Chondrocyte (in vitro differentiated cells): ENCODE measurements at regions not wholly inside any gene's neighbourhood (a gene's known extent, or its start where the extent isn't known, plus 50 kb on each side); places are given as distances from the start of the nearest gene placed in this dataset.

Source experiments
- DNase-seq: peaks from one replicate; pipeline ENCODE4 v3.0.0; 2021; ENCODE audit warnings: mixed read lengths, low spot score
- H3K27ac Mint-ChIP-seq: one replicate; pipeline ENCODE4 v1.8.0; 2021; ENCODE audit warnings: mild to moderate bottlenecking, moderate library complexity, mixed read lengths; ENCODE audit not compliant: unreplicated experiment
- H3K27me3 Mint-ChIP-seq: 2 replicates; pipeline ENCODE4 v1.8.0; 2021; ENCODE audit warnings: low read depth, mixed read lengths
- H3K36me3 Mint-ChIP-seq: 2 replicates; pipeline ENCODE4 v1.8.0; 2021; ENCODE audit warnings: low read depth, mixed read lengths
- H3K4me1 Mint-ChIP-seq: 2 replicates; pipeline ENCODE4 v1.8.0; 2021; ENCODE audit warnings: low read depth, mild to moderate bottlenecking, mixed read lengths
- H3K4me3 Mint-ChIP-seq: one replicate; pipeline ENCODE4 v1.8.0; 2021; ENCODE audit warnings: mild to moderate bottlenecking, moderate library complexity, mixed read lengths; ENCODE audit not compliant: unreplicated experiment
- H3K9me3 Mint-ChIP-seq: 2 replicates; pipeline ENCODE4 v1.8.0; 2021; ENCODE audit warnings: low read depth, mixed read lengths
- CTCF ChIP-seq: fragments of 200-600 bp; sonication (generic); IDR thresholded peaks from 2 replicates; pipeline ENCODE4 v1.5.0; 2021; ENCODE audit warnings: antibody characterized with exemption, mild to moderate bottlenecking, moderate library complexity

- H3K4me3 Mint-ChIP-seq: no peak overlapping the region
- DNase-seq: no peak
- peaks cover 6% of the 10 kb centered on the region for H3K4me1 Mint-ChIP-seq
- TF ChIP-seq CTCF: no peak
- no peaks in the 10 kb centered on the region for H3K36me3 Mint-ChIP-seq
- no peak overlapping the region for H3K27ac Mint-ChIP-seq
- no peaks in the 10 kb centered on the region for H3K9me3 Mint-ChIP-seq
- H3K27me3 Mint-ChIP-seq: peaks cover 10% of the 10 kb centered on the region
Observed at GRCh38 chr3:117281371-117281770, 571.8 kb downstream of the TUSC7 start.

- Mint-ChIP-seq H3K36me3 (no peaks in the 10 kb centered on the region), H3K4me1 (peaks cover 4% of the 10 kb centered on the region), H3K9me3 (no peaks in the 10 kb centered on the region), H3K27ac (no peak overlapping the region), H3K27me3 (peaks cover 6% of the 10 kb centered on the region), H3K4me3 (no peak overlapping the region)
- DNase-seq: no peak
- TF ChIP-seq CTCF: no peak
Observed at GRCh38 chr3:117282566-117282965, 573.0 kb downstream of the TUSC7 start.

- no peak overlapping the region for H3K27ac Mint-ChIP-seq
- no peaks in the 10 kb centered on the region for H3K36me3 Mint-ChIP-seq
- H3K9me3 Mint-ChIP-seq: no peaks in the 10 kb centered on the region
- no peak for TF ChIP-seq CTCF
- H3K4me1 Mint-ChIP-seq: peaks cover 8% of the 10 kb centered on the region
- peaks cover 6% of the 10 kb centered on the region for H3K27me3 Mint-ChIP-seq
- no peak overlapping the region for H3K4me3 Mint-ChIP-seq
- no peak for DNase-seq
Observed at GRCh38 chr3:117285737-117286136, 576.2 kb downstream of the TUSC7 start.

GRCh38 chr3:117286488-117286887 is 576.9 kb downstream of the TUSC7 start:
- no peaks in the 10 kb centered on the region for H3K36me3 Mint-ChIP-seq
- H3K27ac Mint-ChIP-seq: no peak overlapping the region
- no peak for TF ChIP-seq CTCF
- H3K9me3 Mint-ChIP-seq: no peaks in the 10 kb centered on the region
- DNase-seq: no peak
- H3K4me1 Mint-ChIP-seq: peaks cover 8% of the 10 kb centered on the region
- H3K4me3 Mint-ChIP-seq: no peak overlapping the region
- peaks cover 6% of the 10 kb centered on the region for H3K27me3 Mint-ChIP-seq

GRCh38 chr3:117287602-117288001 is 578.0 kb downstream of the TUSC7 start:
- Mint-ChIP-seq H3K9me3 (no peaks in the 10 kb centered on the region), H3K27me3 (peaks cover 9% of the 10 kb centered on the region), H3K4me3 (no peak overlapping the region), H3K27ac (no peak overlapping the region), H3K36me3 (no peaks in the 10 kb centered on the region), H3K4me1 (peaks cover 8% of the 10 kb centered on the region)
- TF ChIP-seq CTCF: no peak
- no peak for DNase-seq
